HL-60 (cell line): ENCODE measurements at regions not wholly inside any gene's neighbourhood (a gene's known extent, or its start where the extent isn't known, plus 50 kb on each side); places are given as distances from the start of the nearest gene placed in this dataset.

Experiments used
- DNase-seq, 2 experiments: peaks; one replicate each; pipeline ENCODE4 v3.0.0-alpha.2; 2010 to 2020; ENCODE audit warnings: low read depth in 1 of 2, low spot score in 1 of 2
- H3K27ac ChIP-seq: fragments of 250-450 bp; sonication (Bioruptor Pico); replicated peaks from 2 replicates; pipeline ENCODE4 v1.5.1; 2020; ENCODE audit warnings: mild to moderate bottlenecking, moderate library complexity
- H3K27me3 ChIP-seq: fragments of 250-450 bp; sonication (Bioruptor Pico); 2 replicates; pipeline ENCODE4 v1.5.1; 2021; ENCODE audit warnings: mild to moderate bottlenecking, moderate library complexity; ENCODE audit not compliant: insufficient read depth, poor library complexity, severe bottlenecking
- H3K4me3 ChIP-seq: replicated peaks from 2 replicates; pipeline ENCODE4 v1.5.1; 2011; ENCODE audit warnings: mild to moderate bottlenecking, control low read depth, low read length; ENCODE audit not compliant: insufficient read depth
- CTCF ChIP-seq: IDR thresholded peaks from one replicate; pipeline ENCODE4 v1.5.1; 2011; ENCODE audit warnings: low read length, control low read depth, inconsistent platforms; ENCODE audit not compliant: insufficient read depth
- GABPA ChIP-seq: IDR thresholded peaks from 2 replicates; pipeline ENCODE4 v1.6.1; 2012; ENCODE audit warnings: low read depth
- POLR2AphosphoS5 ChIP-seq: IDR thresholded peaks from 2 replicates; pipeline ENCODE4 v1.6.1; 2012; ENCODE audit warnings: low read depth
- REST ChIP-seq: IDR thresholded peaks from 2 replicates; pipeline ENCODE4 v1.6.1; 2012; ENCODE audit warnings: low read depth; ENCODE audit not compliant: insufficient replicate concordance
- SPI1 ChIP-seq: IDR thresholded peaks from 2 replicates; pipeline ENCODE4 v1.6.1; 2012; ENCODE audit warnings: low read depth, mild to moderate bottlenecking, borderline replicate concordance

GRCh38 chr2:10193276-10193795 lies 70.8 kb downstream of the RRM2 start:
- TF ChIP-seq REST: no peak
- no peak for TF ChIP-seq CTCF
- TF ChIP-seq POLR2AphosphoS5: no peak
- TF ChIP-seq GABPA: no peak
- TF ChIP-seq SPI1: no peak

GRCh38 chr2:10193851-10194820 lies 71.6 kb downstream of the RRM2 start:
- Histone ChIP-seq H3K27me3 (no peaks in the 10 kb centered on the region), H3K4me3 (no peak overlapping the region), H3K27ac (no peak overlapping the region)
- no peak for TF ChIP-seq SPI1
- no peak for TF ChIP-seq CTCF
- no peak for TF ChIP-seq REST
- TF ChIP-seq GABPA: no peak
- TF ChIP-seq POLR2AphosphoS5: no peak
- no peak for DNase-seq

More at GRCh38 chr2:10193276-10193795, 70.8 kb downstream of the RRM2 start:
- Histone ChIP-seq H3K4me3 (no peak overlapping the region), H3K27ac (no peak overlapping the region), H3K27me3 (no peaks in the 10 kb centered on the region)
- DNase-seq: no peak

GRCh38 chr2:10195278-10196109 lies 73.0 kb downstream of the RRM2 start:
- TF ChIP-seq REST (no peak), GABPA (no peak), SPI1 (no peak), POLR2AphosphoS5 (no peak), CTCF (no peak)
- Histone ChIP-seq H3K27me3 (no peaks in the 10 kb centered on the region), H3K4me3 (no peak overlapping the region), H3K27ac (no peak overlapping the region)
- no peak for DNase-seq
